ENCODE measurements at regions not wholly inside any gene's neighbourhood (a gene's known extent, or its start where the extent isn't known, plus 50 kb on each side); places are given as distances from the start of the nearest gene placed in this dataset.

DNA sequence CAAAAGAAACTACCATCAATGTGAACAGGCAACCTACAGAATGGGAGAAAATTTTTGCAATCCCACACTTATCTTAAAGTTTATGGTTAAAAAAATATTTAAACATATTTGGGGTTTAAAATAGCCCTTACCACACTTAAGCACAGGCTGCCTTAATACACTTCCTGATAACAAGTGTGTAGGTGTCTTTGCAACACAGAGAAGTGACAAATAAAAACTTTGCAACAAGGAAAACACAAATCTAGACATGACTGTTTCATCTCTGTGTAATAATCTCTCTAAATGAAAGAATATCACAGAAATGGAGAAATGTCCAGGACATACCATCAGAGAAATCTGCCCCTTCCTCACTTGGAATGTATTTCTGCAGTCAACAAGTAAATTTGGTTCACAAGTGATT lies 464.1 kb upstream of the ARHGEF26 start:
- no peak for DNase-seq (ENCODE audit: low read depth, low spot score)

DNA sequence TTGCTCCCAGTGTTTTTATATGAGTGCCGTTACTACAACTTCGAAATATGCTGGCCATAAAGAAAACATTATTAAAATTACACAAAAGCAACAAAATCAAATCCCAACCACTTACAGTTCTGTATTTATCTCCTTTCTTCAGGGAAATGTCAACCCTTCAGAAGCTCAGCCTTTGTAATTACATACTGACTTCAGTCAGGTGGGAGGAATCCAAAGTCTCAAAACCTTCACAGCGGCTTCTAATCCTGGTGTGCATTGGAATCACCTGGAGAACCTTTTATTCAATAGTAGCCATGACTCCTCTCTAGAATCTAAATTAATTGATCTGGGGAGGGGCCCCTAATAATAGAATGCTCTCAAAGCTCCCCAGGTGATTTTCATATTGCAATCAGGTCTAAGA lies 463.7 kb upstream of the ARHGEF26 start:
- DNase-seq (ENCODE audit: low read depth, low spot score): no peak

DNA sequence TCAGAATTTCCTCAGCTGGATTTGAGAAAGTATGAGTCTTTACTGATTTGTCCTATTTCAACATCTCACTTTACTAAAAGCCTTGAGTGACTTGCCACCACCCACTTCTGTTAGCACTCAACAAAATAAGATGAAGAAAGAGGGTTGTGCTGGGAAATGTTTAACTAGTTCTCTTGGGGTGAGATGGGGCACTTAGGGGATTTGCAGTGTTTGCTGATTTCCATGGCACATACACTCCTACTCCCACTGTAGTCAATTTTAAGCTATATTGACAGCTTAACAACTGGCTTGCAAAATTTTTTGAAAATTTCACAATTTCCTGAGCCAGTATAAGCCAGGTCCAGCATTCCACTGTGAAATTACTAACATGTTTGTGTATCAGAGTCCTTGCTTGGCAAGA lies 463.1 kb upstream of the ARHGEF26 start:
- DNase-seq (ENCODE audit: low read depth, low spot score): no peak

DNA sequence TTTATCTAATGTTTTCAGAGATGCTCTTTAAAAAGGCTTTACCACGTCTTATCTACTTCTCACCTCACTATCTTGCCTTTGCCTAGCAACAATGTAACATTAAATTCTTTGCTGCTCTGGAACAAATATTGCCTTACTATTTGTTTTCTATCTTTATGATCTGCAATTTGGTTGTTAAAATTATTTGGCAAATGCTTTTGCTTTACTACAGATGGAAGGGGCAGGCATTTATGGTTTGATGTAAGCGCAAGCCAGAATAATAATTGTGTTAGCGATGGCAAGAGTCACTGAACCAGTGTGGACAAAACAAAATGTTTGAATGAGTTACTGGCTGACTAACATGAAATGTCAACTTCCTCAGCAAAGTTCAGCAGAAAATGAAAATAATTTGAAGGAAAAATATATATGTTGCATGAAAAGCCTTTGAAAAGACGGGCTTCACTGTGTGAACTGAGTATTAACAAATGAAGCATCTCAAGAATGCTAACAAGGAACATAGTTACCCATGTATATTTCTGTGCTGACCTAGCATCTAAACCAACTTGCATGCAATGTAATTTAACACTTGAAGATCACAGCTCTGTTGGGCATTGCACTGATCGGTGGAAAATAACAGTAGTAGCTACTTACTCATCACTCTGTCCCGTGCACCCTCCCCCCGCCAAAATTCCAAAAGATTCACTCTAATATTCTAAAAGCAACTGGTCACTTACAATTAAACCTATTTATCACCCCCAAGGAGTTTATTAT lies 454.0 kb upstream of the ARHGEF26 start:
- no peak for DNase-seq (ENCODE audit: low read depth, low spot score)

DNA sequence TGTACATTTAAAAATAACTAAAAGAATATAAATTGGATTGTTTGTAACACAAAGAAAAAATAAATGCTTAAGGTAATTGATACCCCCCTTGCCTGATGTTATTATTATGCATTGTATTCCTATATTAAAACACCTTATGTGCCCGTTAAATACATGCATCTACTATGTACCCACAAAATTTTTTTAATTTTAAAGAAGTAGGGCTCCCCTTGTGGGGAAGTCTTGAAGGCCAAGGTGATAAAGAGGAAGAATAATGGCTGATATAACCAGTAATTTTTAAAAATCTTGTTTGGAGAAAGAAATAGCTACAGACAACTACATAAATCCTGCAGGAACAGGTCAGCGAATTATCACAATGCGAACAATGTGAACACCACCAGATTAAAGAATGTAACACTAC lies 451.7 kb upstream of the ARHGEF26 start:
- no peak for DNase-seq (ENCODE audit: low read depth, low spot score)

DNA sequence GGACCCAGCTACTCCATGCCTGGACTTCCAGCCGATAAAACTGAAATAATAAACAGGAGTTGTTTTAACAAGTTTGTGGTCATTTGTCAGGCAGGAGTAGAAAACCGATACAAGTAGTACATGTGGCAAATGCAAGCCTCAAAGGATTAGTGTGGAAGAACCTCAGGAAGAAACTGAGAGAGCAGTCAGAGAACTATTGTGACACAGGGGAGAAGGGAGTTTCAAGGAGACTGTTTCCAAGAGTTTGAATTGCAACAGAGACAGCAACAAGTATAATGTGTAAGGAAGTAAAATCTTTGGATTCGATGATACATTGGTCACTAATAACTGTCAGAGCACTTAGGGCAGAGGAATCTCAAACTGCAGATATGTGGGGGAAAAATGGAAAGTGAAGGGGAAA lies 450.6 kb upstream of the ARHGEF26 start:
- DNase-seq (ENCODE audit: low read depth, low spot score): no peak

DNA sequence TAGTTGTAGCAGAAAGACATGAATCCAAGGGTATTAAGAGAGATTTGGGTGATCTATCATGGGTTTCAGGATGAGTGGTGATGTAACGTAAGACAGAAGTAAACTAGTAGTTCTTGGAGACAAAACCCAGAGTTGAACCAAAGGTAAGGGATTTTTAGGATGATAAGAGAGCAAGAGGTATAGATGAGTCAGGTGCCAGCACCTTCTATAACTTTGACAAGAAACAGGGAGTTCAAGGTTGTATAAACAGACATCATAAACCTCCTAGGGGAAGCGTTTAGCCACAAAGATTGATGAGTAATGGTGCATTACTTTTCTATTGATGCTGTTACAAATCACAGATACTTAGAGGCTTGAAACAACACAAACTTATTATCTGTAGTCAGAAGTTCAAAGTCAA lies 447.3 kb upstream of the ARHGEF26 start:
- DNase-seq (ENCODE audit: low read depth, low spot score): no peak

DNA sequence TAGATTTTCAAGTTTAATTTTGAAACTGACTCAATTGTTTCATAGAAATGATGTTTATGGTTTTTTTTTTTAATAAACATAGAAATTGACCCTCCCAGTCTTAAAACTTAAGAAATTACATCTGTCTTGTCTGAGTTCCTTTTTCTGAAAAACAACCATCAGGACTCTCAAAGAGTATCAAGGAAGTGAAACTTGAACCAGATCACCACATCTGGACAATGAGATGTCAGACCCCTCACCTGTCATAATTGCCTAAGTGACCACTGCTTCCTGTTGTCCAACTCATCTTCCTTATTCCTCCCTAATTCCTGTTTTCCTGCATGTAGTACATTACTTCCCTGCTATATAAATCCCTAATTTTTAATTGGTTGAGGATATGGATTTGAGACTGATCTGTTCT lies 441.5 kb upstream of the ARHGEF26 start:
- DNase-seq (ENCODE audit: low read depth, low spot score): no peak

DNA sequence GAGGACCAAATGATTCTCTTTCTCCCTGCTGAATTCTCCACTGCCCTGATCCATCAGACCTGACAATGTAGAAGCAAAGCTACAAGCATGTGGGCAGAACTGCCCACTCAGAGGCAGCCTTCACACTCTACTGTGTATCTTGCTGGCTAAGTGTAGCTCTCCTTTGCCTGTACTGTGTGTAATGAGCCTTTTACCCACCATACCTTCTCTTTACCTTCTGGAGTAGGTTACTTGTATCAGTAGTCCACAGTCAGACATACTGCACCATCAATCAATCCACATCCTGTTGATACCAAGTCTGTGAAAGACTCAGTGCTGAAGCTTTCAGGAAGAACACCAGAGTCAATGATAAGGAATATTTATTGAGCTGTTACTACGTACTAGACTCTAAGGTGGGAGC lies 440.7 kb upstream of the ARHGEF26 start:
- no peak for DNase-seq (ENCODE audit: low read depth, low spot score)

DNA sequence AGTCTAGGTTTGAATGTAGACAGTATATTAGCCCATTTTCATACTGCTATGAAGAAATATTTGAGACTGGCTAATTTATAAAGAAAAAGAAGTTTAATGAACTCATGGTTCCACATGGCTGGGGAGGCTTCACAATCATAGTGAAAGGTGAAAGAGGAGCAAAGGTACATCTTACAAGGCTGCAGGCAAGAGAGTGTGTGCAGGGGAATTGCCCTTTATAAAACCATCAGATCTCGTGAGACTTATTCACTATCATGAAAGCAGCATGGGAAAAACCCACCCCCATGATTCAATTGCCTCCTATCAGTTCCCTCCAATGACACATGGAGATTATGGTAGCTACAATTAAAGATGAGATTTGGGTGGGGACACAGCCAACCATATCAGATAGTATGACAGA lies 440.1 kb upstream of the ARHGEF26 start:
- DNase-seq (ENCODE audit: low read depth, low spot score): no peak

DNA sequence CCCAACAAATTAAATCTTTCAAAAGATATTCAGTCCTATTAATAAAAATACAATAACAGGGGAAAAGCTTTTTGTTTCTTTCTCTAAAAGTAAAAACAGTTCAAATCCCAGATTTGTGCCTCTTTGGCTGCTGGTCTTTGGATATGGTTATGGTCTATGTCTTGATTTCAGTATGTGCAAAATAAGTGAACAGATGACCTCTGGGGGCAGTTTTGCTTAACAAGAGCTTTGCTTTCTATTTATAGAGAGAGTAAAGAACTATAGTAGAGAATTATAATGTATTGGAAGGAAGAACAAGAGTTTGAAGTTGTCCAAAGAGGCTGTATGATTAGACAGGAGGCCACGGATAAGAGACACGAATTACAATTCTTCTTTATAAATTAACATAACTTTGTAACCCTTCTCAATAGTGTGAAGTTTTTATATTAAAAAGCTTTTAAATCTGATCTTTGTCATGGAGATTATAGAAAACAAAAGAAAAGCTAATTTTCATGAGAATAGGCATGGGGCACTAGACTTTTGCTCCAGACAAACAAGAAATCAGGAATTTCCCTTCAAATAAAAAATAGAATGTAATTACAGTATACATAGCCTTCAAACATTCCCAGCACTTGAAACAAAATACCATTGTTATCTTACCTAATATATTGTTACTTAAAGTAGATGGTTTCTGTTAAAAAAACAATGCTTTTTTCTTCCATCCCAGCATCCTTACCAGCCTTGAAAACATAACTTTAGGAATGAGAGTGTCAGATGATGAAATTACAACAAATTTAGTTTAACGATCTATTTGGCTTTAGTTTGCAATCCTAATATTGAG lies 432.7 kb upstream of the ARHGEF26 start:
- no peak for DNase-seq (ENCODE audit: low read depth, low spot score)

DNA sequence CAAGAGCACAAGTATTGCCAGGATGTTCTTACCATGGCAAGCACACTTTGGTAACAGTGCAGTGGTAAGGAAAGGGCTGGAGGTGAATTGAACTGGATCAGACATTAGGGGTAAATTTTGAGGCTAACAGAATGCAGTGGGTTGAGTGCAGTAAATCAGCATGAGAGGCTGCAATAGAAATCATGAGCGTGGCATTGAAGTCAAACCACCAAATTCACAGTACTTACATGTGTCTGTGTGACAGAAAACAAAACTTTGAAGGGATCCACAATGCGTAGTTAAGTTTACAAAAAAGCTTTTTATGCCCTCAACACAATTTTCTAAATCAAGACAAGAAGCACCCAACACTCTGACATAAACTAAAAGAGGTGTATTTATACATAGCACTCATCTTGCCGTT lies 428.0 kb upstream of the ARHGEF26 start:
- no peak for DNase-seq (ENCODE audit: low read depth, low spot score)

DNA sequence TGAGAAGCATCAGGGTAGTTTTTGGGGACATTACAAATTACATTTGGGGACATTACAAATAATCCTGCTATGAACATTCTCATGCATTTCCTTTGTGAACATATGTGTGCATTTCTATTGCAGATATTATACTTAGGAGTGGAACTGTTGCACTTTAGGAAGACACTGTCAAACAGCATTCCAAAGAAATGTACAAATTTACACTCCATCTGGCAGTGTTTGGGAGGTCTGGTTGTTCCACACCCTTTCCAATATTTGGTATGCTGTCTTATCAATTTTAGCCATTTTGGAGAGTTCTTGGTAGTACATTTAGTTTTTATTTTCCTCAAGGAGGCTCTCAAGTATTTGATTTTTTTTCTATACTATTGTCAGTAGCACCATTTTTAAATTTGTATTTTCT lies 419.1 kb upstream of the ARHGEF26 start:
- DNase-seq (ENCODE audit: low read depth, low spot score): no peak

DNA sequence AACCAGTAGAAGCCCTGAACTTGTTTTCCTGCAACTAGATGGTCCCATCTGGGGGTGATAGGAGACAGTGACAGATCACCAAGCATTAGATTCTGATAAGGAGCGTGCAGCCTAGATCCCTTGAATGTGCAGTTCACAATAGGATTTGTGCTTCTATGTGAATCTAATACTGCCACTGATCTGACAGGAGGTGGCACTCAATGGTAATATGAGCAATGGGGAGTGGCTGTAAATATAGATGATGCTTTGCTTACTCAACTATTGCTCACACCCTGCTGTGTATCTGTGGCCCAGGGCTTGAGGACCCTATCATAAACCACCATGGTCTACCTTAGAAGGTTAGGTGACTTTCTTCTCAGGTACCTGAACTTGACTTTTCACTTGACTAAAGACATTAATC lies 417.1 kb upstream of the ARHGEF26 start:
- no peak for DNase-seq (ENCODE audit: low read depth, low spot score)

DNA sequence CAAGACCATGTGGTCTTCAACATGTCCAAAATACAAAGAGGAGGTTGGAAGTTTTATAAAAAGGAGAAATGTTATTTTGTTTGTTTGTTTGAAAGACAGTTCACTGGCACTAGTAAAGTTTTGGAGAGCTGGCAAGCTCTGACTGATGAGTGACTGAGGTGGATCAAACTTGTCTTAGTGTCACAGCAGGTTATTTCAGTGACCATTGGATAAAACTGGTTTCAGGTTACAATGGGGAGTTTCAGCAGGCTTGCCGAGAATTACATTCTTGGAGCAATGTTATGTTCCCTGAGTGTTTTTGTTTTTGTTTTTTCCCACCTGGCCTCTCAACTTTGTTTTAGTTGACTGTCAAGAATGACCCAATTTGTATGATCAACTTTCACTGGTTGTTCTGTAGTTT lies 414.5 kb upstream of the ARHGEF26 start:
- no peak for DNase-seq (ENCODE audit: low read depth, low spot score)

DNA sequence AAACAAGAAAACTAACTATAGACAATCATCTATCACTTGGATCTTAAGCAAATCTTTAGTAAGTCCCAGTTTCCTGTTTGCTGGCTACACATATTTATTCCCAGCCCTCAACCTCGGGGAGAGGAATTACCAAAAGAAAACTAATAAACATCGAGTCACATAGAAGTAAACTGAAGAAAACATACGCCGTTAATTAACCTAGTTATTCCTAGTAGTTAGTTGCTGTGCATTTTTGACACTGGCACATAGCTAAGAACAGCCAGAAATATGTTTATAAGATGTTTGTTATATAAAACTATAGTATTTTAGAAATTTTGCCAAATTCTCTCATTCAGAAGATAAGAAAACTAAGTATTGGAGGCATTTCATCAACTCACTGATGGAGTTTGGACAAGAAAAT lies 407.2 kb upstream of the ARHGEF26 start:
- DNase-seq (ENCODE audit: low read depth, low spot score): no peak

DNA sequence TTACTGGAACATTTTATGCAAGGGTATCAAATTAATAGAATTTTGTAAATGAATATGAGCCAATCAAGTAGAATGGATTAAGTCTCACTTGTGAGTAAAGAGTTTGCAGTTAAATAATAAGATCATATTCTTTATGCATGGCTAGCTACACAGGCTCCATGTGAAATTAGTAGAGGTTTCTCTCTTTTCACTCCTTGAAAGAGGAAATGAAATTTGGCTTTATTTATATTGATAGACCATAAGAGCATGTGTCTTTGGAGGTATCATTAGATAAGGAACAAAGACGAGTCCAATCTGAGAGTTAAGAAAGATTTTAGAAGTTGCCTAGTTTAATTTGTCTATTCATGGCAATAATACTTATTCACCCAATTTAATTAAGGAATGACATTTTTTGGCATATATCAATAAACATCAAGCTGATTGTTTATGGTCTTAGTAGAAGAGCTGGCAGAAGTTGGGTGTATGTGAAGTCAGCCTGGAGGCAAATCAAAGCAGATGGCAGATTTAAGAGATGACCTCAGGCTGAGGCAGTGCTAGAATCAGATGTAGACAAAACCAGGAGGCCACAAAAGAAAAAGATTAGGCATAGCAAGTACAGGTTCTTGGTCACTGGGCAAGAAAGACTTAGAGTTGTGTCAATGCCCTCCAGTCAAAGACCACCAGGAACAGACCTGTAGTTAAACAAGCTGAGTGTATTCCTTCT lies 406.5 kb upstream of the ARHGEF26 start:
- no peak for DNase-seq (ENCODE audit: low read depth, low spot score)

DNA sequence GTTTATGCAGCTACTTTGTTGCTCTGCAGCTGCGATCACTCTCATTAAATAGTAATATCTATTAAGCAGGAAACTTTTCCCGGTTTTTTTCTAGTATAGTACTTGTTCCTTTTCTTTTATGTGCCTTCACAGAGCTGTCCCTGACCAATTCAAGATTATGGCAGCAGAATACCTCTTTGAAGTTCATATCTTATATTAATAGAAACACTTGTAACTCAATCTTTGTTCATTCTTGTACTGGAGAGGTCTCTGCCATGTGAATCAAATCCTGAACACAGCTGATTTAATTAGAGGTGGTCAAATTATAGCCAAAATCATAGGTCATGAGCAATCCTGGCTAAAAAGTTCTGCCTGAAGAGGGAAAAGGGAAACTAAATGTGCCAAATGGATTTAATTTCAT lies 399.0 kb upstream of the ARHGEF26 start:
- no peak for DNase-seq (ENCODE audit: low read depth, low spot score)

DNA sequence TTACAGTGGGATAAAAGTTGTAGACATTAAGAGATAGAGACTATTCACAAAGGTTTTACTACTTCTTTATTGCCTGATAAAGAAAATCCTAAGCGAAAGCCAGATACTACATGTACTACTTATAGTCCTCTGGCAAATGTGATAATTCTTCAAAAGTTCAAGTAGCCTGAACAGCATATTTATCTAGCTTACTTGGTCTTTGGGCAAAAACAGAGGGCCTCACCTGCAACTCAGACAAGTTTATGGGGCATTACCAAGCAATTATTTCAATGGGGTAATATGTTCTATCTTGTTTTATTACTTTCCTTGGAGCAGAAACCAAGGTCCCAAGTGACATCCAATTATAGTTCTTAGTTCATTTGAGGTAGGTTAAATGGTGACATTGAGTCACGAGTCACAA lies 390.1 kb upstream of the ARHGEF26 start:
- no peak for DNase-seq (ENCODE audit: low read depth, low spot score)

DNA sequence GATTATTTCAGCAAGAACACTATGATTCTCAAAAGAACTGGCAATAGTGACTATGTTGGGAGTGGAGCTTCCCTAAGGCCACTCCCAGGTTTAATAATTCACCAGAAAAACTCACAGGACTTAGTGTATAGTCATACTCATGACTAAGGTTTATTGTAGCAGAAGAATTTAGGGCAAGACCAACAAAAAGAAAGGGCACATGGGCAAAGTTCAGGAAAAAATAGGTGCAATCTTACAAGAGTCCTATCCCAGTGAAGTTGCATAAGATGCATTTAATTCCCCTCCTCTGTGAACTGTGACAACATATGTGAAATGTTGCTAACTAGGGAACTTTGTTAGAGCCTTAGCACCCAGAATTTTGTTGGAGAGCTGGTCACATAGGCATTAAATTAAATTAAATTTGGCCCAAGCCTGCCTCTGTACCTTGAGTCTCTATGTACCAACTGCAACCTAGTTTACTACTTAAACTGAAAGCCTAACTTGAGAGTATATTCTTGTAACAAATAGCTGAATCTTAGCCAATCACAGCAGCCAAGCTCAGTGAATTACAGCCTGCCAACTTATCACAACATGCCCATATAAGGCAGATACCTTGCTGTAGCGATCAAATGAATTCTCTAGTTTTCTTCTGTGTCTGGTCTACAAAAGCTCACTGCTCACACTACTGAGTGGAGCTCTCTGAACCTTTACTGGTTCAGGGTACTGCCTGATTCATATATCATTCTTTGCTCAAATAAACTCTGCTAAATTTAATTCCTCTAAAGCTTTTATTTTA lies 386.2 kb upstream of the ARHGEF26 start:
- DNase-seq (ENCODE audit: low read depth, low spot score): no peak

DNA sequence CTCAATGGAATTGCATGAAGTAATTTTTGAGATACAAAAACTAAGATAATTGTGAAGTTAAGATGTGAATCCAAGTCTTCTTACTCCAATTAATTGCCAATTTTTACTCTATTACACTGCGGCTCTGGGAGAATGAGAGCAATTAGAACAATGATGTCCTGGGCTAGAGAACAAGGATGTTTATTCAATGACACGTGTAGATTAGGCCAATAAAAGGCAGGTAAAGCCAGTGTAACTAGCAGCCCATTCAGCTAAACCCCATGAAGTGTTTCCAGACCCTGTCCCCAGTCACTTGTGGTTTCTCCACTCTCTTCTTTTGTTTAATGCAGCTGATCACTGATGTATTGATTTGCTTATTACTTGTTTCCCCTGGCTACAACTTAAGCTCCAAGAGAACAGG lies 381.1 kb upstream of the ARHGEF26 start:
- no peak for DNase-seq (ENCODE audit: low read depth, low spot score)

DNA sequence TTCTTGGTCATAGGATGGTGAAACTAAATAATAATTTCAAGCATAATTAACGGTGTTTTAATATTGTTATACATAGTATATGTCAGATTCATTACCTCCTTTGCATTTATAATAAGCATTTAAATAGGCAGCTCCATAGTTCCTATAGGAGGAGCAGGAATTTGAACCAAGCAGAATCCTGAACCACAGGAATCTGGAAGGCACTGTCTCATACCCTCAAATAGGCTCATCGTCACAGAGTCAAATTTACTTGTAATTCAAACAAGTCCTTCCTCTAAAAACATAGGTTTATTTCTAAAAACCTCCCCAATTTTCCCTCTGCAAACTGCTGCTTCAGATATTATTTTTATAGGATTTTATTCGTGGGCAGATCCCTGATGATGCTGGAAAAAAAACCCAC lies 376.3 kb upstream of the ARHGEF26 start:
- no peak for DNase-seq (ENCODE audit: low read depth, low spot score)

Measured in brain pericyte (primary cell).